NOMO-1 (cell line): ENCODE measurements at regions not wholly inside any gene's neighbourhood (a gene's known extent, or its start where the extent isn't known, plus 50 kb on each side); places are given as distances from the start of the nearest gene placed in this dataset.

Source experiments
- DNase-seq, 2 experiments: peaks; one replicate each; lab custom pipeline; 2025; ENCODE audit not compliant: unreplicated experiment in 2 of 2; lab: John Stamatoyannopoulos, UW

DNA sequence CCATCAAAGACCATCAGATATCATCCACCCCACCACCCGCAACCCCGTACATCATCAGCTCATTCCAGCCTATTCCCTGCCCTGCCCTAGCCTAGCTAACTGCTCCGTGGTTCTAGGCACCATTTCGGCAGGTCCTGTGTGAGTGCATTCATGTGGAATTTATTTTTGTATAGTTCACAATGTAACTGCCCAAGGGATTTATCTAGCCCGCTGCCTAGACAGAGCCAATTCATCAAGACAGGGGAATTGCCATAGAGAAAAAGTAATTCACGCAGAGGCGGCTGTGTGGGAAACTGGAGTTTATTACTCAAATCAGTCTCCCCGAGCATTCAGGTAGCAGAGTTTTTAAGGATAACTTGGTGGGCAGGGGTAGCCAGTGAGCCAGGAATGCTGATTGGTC lies 109.2 kb upstream of the UBL3 start:
- DNase-seq: no peak

DNA sequence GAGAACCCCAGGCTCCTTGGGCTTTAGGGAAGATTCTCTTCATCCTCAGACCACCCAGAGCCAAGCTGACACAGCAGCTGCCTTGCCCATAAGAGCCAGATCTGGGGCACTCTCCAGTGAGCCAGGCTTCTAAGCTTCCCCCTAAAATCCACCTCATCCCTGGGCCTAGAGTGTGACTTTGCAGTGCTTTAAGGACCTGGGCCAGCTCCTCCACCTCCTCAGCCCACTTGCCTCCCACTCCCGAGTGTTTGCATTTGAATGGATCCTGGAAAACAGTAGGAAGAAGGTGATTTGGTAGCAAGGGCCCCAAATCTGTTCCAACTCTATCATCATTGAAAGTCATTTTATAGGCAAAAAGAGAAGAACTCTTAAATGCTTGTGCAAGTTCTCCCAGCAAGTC lies 108.7 kb upstream of the UBL3 start:
- DNase-seq: no peak

DNA sequence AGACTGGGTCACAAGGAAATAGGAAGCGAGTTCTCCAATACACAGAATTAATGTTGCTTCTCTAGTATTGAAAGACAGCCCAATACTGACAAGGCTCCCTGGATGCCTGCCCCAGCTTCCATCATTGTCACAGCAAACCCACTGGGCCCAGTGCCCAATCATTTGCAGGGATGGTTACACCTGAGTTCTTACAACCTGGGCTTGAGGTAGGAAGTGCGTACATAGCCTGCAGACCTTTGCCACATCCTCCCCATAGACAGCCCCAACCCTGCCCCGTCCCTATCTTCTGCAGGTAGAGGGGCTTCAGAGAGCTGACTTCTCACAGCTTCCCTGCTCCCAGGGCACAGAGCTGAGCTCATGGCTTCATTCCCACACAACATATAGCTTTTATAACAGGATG lies 108.1 kb upstream of the UBL3 start:
- no peak for DNase-seq

DNA sequence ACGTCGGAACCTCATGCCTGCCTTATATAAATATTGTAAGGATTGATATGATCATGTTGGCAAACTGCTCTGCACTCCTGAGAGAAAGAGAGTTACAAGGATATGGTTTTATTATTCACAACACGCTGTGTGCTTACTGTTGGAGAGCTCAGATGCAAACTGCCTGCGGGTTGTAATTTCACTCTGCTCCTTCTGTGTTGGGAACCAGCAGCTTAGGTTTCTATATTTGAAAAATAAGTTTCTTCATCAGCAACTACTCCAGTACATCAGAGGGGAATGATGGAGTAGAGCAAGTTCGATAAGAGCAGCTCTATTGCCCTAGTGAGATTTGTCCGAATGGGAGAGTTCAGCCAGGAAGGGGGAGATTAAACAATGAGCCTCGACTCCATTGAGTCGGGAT lies 106.9 kb upstream of the UBL3 start:
- DNase-seq: no peak

DNA sequence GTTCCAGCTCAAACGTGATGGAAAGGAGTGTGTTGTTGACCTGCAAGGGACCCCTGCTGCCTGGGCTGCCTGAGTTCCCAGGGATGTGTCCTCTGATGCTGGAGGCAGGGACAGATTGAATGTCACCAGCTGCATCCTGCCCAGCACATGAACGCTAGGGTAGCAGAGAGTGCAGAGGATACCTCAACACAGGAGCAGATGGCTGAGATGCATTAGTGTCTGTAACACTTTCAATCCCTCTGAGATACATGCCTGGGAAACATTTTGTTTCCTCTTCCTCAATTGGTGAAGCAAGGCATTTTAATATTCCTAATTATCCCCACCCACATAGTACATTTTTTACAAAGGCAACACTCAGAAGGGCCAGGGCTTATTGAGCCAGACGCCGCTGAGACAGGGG lies 106.4 kb upstream of the UBL3 start:
- DNase-seq: no peak

DNA sequence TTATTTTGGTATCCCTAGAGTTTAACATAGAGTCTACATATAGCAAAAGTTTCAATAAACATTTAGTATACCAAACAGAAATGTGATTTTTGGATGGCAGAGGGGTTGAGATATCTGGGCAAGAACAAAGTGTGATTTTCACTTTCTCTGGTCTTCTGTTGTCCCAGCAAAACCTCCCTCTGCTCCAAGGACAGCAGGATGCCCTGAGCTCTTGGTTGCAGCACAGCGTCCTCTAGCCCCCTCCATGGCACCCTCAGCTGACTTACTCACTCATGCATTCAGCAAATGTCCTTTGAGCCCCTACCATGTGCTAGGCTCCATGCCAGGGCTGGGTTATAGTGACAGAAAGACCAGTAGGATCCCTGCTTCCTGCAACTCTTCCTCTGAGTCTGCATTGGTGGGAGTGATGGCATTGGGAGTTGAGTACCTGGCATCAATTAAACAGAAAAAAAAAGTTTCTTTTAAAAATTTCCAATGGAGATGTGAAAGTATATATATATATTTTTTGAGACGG lies 104.8 kb upstream of the UBL3 start:
- DNase-seq: no peak

DNA sequence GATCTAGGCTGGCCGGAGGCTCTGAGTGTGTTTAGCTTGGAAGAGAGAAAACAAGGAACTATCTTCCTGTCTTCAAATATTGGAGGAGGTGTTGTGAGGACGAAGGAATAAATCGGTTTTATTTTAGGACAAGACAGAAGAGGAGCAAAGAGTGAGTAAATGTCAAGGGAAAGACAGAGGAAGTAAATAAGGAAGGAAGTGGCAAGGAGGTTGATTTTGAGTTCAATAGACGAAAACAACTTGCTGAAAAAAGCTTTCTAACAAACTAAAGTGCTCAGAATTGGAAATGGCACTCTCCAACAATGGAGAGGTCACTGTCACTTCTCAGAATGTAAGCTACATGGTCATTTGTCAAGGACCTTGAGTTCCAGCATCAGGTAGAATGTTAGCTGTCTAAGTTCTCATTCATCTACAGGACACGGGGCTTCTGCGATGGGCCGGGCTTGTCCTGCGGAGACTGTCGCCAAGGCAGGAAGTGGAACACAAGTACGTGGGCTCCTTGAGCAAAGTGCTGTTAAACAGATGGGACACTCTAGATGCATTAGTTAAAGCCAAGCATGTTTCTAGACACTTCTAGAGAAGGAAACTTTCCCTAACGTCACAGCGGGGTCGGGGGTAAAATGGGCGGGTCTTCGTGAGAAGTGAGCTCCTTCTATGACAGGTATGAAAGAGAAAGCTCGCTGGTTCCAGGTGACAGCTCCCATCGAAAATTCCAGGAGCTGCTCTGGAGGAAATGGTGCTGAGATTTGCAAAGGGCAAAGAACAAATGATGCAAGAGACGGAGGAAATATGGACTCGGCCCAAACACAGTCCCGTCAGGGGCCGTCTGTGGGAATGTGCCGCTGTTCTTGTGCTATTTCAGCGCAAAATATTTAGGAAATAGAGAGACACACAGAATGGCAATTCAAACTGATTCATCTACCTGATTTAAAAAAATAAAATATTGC lies 103.9 kb upstream of the UBL3 start:
- DNase-seq: peak in 1 of 2 experiments; percentile 26

DNA sequence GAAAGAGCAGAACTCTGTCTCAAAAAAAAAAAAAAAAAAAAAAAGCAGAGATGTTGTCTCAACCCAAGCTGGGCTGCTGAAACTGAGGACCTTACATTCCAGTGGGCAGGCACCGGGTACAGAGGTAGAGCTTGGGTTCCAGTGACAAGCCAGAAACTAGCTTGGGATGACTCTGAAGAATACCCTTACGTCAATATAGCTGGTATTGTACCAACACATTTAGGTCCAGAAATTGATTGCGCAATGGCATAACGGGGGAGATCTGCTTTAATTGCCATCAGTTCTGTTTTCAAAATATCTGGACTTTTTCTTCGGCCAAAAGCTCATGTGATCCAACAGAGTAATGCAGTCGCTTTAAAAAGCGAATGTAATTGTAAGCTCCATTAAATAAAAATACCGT lies 103.1 kb upstream of the UBL3 start:
- peak in 1 of 2 experiments; percentile 26 for DNase-seq

DNA sequence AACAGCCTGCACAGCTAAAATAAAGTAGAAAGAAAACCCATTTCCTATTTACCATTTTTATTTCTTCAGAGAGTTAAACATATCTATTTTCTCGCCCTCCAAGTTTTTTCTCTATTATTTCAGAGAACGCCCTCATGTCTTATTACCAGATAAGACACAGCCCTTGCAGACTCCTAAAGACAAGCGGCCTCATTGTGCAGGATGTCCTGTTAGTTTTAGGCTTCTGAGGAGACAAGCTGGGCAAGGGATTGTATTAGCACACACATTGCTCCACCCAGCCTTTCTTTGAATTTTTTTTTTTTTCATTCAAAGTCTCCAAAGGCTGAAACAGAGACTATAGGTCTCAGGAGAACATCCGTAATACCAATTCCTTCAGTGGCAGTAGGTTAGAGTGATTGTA lies 101.8 kb upstream of the UBL3 start:
- no peak for DNase-seq

DNA sequence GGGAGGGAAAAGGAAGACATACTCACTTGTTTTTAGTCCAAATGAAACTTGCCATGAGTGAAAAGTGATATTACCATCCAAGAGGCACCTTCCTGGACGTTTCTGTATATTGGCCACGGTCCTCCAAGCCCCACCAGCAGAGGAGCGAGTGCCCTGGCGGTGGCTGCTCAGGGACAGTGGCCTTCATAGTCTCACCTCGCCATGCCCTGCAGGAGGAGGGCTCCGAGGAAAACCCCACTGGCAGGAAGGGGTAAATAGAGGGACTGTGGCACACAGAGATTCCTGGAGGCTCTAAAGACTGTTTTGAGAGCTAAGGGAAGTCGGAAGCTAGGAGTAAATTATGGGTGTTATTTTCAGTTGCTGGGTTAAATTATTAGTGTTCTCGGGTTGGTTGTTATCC lies 98.4 kb upstream of the UBL3 start:
- DNase-seq: no peak

DNA sequence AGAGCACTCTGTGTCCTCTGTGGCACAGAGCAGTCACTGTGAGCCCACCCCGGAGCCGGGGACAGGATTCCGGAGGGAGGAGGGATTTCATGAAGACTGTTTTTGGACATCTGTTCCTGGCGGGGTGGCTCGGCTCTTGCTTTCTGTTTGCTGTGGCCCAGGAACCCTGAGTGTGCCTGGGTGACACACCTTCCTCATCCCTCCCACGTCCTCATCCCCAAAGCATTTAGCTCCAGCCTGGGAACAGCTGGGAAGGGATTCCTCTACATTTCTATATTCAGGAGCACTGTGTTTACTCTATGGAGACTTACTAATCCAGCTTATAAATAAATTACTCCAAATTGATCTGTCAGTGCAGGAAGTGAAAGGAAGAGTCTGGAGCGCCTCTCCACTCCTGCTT lies 97.8 kb upstream of the UBL3 start:
- no peak for DNase-seq

DNA sequence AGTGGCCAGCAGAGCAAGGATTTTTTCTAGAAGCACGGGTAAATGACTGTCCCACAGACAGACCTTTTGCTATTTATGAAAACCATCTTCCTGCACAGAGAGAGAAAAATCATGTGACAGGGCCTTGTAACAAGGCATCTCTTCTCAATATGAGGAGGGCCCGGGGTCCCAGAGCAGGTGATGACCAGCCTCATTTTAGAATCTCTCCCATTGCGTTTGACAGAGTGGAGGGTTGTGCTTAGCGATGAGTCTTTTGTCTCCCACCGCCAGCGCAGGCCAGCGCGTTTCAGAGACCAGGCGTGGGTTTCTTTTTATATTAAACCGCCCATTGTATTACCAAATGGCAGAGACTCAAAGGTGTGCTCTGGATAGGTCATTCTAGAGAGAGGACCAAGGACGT lies 97.4 kb upstream of the UBL3 start:
- no peak for DNase-seq

DNA sequence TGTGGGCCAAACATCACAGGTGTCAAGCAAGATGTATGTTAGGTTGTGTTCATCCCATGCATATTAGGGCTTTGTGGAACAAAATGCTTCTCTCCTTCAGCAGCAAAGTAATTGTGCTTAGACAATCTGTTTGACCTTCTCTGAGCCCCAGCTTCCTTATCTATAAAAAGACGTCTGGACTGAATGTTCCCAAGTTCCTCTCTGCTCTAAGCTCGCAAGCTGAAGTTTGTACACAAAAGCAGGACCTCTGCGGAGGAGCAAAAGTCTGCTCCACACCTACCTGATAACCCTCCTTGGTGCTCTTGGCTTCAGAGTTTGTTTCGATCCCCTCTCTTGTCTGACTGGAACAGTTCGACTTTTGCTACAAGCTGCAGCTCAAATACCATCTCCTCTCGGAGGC lies 95.7 kb upstream of the UBL3 start:
- no peak for DNase-seq

DNA sequence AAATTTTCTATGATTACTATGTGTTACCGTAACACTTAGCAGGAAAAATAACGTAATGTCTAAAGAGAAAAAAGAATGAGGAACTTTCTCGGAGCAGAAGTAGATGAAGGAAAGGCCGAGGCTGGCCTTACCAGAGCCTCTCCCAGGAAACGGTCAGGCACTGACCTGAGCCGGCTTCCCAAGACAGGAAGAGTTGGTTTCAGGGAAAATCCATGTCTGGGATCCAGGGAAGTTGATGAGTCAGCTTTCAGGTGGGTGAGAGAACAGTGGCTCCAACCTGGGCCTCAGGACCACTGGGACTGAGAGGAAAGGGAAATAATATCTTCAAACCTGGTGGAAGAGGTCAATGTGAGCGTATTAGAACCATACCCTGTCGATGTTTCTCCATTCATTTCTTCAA lies 93.3 kb upstream of the UBL3 start:
- no peak for DNase-seq

DNA sequence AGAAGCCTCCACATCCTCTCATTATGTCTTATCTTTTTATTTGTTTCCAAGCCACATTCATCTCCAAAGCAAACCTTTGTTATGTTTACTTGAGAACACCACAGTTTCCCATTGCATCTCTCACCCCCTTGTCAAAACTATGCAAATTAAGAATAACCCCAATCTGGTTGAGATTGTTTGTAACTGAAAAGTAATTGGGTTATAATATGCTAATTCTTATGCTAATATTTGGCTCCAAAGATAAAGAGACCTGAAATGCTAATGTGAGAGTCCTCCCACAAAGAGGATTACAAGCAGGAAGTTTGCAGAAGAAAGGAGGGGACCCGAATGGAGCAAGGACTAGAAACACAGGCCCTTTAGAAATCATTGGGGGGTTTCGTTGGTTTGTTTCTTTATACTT lies 92.9 kb upstream of the UBL3 start:
- no peak for DNase-seq

DNA sequence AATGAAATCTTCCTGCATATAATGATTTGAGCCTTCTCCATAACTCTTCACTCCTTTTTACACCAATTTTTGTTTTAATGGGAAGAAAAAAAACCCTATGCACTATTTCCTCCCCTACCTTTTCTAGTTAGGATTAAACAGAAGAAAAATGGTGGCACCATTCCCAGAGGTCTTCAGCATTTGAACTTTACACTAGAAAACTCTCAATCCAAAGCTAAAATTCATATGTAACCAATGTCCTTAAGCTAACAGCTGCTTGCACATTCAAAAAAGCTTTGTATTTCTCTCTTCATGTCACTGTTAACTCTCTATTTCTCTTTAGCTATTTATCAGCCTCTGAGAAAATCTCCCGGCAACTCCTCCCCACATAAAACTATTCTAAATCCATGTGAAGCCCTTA lies 90.3 kb upstream of the UBL3 start:
- no peak for DNase-seq

DNA sequence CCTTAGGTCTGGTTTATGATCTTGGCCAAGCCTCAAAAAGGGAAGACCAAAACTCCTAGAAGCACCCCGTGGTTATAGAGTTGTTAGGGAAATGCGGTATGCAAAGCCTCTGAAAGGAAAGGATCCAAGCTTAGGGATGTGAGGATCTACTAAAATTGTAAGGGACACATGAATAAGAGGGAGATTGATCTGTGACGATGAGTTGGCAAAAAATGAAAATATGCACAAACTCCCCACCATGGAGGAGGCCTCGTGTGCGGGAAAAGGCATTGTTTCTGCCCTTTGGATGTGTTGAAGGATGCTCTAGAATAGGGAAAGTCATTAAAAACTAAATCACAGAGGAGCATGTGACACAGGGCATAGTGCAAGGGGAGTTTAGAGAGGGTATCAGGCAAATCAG lies 88.7 kb upstream of the UBL3 start:
- DNase-seq: no peak

DNA sequence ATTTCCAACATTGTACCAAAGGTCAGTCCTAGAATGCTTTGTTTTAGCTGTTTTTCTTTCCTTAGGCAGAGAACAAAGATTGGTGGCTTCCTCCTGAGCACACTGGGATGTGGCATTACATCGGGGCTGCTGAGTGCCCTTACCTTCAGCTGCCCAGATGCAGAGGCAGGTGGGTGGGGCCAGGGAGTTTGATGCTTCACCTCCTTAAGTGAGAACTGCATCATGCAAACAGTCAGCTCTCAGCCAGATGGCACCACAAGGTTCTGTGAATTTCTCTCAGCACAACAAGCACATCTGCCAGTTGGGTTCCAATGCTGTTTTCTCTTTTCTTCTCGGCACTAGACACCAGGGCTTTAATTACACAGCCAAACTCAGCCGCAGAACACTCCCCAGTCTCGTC lies 87.4 kb upstream of the UBL3 start:
- DNase-seq: no peak

DNA sequence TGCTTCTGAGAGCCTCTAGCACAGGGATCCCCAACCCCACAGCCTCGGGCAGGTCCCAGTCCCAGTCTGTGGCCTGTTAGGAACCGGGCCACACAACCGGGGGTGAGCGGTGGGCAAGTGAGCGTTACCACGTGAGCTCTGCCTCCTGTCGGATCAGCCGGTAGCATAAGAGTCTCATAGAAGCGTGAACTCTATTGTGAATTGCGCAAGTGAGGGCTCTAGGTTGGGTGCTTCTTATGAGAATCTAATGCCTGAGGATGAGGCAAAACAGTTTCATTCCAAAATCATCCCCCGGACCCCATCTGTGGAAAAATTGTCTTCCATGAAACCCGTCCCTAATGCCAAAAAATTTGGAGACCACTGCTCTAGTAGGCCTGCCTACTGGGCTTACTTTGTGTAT lies 87.0 kb upstream of the UBL3 start:
- no peak for DNase-seq

DNA sequence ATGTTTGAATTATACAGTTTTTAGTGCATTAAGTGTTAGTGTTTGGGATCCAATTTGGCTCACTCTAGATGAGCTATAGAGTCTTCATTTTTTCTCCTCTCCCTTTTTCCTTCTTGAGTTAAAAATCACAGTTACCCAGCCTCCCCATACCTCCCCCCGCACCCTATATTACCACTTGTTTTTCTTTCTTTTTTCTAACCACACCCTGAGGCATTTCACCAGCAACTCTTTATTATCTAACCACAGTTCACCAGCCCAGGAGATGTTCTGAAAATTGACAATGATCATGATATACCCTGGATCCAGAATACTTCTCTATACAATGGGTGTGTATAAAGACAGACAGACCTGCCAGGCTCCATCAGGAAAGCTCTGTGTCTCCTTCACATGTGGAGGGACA lies 86.5 kb upstream of the UBL3 start:
- DNase-seq: no peak

DNA sequence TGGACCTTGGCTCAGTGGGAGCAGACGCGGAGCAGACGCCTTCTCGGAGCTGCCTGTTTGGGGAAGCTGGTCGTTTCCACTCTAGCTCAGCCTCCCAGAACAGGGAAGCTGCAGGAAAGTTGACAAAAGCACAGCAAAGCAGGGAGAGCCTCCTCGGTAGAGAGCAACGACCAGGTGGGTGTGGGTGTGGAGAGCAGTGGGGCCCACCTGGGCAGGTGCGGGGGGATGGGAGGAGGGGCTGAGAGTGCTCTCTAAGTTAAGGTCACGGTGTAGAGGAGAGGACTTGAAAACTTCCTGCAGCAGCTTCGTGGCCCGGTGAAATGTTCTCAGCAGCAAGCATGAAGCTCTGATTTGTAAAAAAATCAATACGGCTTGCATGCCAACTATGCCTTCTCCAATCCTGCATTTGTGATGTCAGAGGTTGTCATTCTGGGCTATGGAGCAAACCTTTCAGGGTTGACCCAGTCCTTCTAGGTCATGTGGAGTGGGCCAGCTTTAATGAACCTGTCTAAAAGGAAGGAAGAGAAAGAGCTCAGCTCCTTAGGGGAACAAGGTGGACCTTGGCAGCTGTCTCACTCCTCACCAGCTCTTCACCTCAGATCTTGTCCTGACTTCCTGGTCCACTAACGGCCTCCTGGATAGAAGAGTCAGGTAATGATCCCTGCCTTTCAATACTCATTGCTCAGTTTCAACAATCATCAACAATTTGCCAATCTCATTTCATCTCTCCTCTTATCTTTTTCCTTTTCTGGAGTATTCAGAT lies 85.8 kb upstream of the UBL3 start:
- peak in 1 of 2 experiments; percentile 49 for DNase-seq
